NOMO-1 treated with DMSO at 0.1 percent for 48 hours (cell line): ENCODE measurements at regions not wholly inside any gene's neighbourhood (a gene's known extent, or its start where the extent isn't known, plus 50 kb on each side); places are given as distances from the start of the nearest gene placed in this dataset.
"Not testable (repeated sequence)": the region's sequence is repeated elsewhere in the genome, so short reads cannot be mapped to it uniquely, and the experiment has no call there.

Experiments
- DNase-seq: peaks from one replicate; lab custom pipeline; 2025; ENCODE audit not compliant: unreplicated experiment; lab: John Stamatoyannopoulos, UW

DNA sequence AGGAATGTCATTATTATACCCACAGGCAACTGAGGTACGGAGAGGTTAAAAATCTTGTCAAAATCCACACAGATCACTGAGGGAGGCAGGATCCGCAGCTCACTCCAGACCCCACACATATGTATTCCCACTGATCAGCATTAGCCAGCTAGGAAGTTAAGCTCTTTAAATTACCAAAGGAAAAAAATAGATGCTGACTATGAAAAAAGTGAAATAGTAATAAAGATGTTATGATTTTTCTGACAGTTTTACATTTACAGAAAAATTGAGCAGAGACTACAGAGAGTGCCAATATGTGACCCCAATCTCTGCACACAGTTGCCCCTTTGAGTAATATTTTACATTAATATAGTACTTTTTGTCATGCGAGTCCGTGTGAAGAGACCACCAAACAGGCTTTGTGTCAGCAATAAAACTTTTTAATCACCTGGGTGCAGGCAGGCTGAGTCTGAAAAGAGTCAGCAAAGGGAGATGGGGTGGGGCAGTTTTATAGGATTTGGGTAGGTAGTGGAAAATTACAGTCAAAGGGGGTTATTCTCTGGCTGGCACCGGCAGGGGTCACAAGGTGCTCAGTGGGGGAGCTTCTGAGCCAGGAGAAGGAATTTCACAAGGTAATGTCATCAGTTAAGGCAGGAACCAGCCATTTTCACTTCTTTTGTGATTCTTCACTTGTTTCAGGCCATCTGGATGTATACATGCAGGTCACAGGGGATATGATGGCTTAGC lies 61.9 kb upstream of the NAA35 start:
- not testable (repeated sequence) for DNase-seq

DNA sequence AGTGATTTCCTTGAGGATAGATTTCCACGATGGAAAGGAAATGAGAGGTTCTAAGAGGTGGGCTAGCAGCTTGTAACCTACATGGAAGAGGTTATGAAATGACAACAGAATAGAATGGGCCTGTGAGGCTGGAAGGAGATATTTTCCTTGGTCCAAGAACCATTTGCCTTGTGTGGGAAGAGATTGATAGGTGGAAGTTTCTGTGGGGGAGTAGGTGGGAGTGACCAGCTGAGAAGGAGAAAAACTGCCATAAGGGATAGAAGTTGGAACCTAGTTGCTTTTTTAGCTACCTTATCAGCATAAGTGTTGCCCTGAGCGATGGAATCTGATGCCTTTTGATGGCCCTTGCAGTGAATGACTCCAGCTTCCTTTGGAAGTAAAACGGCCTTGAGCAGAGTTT lies 60.4 kb upstream of the NAA35 start:
- DNase-seq, result not testable (repeated sequence)

DNA sequence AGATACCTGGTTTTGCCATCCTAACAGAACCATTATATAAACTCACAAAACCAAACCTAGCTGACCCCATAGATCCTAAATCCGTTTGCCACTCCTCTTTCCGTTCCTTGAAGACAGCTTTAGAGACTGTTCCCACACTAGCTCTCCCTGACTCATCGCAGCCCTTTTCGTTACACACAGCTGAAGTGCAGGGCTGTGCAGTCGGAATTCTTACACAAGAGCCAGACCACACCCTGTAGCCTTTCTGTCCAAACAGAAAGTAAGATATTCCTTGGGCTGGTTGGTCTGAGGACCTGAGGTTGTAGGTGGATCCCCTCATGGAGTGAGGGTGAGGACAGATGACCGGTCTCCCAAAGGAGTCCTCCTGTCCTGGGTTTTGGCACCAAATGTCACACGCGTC lies 56.7 kb upstream of the NAA35 start:
- peak; percentile 41 for DNase-seq

DNA sequence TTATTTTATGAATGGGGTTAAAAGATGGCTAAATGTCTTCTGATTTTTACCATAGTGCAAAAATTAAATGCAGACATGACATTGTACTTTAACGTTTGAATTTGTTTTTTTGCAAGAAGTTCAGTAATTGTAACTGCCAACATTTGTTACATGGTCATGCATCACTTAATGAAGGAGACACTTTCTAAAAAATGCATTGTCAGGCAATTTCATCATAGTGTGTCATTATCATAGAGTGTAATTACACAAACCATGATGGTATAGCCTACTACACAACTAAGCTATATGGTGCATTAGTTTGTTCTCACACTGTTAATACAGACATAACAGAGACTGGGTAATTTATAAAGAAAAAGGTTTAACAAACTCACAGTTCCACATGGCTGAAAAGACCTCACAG lies 50.0 kb upstream of the NAA35 start:
- DNase-seq, result no peak
